ENCODE measurements at regions not wholly inside any gene's neighbourhood (a gene's known extent, or its start where the extent isn't known, plus 50 kb on each side); places are given as distances from the start of the nearest gene placed in this dataset.
"Not testable (repeated sequence)": the region's sequence is repeated elsewhere in the genome, so short reads cannot be mapped to it uniquely, and the experiment has no call there.

- DNase-seq = no peak
Observed at GRCh38 chr5:158513490-158514318, 586.0 kb downstream of the EBF1 start.

GRCh38 chr5:158511454-158511853 lies 588.3 kb downstream of the EBF1 start:
- DNase-seq = no peak

- no peak for DNase-seq
Observed at GRCh38 chr5:158510479-158510878, 589.2 kb downstream of the EBF1 start.

GRCh38 chr5:158506648-158507047 lies 593.1 kb downstream of the EBF1 start:
- DNase-seq = no peak

- DNase-seq = no peak
Observed at GRCh38 chr5:158502686-158503085, 597.0 kb downstream of the EBF1 start.

GRCh38 chr5:158499892-158500418 lies 599.8 kb downstream of the EBF1 start:
- no peak for DNase-seq

- DNase-seq = no peak
Observed at GRCh38 chr5:158499075-158499891, 600.4 kb downstream of the EBF1 start.

- no peak for DNase-seq
Observed at GRCh38 chr5:158496624-158497023, 603.1 kb downstream of the EBF1 start.

- no peak for DNase-seq
Observed at GRCh38 chr5:158494541-158494940, 605.2 kb downstream of the EBF1 start.

GRCh38 chr5:158494044-158494443 lies 605.7 kb downstream of the EBF1 start:
- DNase-seq = not testable (repeated sequence)

GRCh38 chr5:158492841-158493242 lies 606.9 kb downstream of the EBF1 start:
- DNase-seq = no peak

GRCh38 chr5:158492136-158492535 lies 607.6 kb downstream of the EBF1 start:
- no peak for DNase-seq

- no peak for DNase-seq
Observed at GRCh38 chr5:158487664-158488063, 612.1 kb downstream of the EBF1 start.

GRCh38 chr5:158487156-158487555 lies 612.6 kb downstream of the EBF1 start:
- no peak for DNase-seq

GRCh38 chr5:158486566-158486965 lies 613.1 kb downstream of the EBF1 start:
- no peak for DNase-seq

- no peak for DNase-seq
Observed at GRCh38 chr5:158485604-158486081, 614.1 kb downstream of the EBF1 start.

- no peak for DNase-seq
Observed at GRCh38 chr5:158485047-158485446, 614.7 kb downstream of the EBF1 start.

- no peak for DNase-seq
Observed at GRCh38 chr5:158484150-158484549, 615.6 kb downstream of the EBF1 start.

GRCh38 chr5:158483281-158483860 lies 616.3 kb downstream of the EBF1 start:
- no peak for DNase-seq

GRCh38 chr5:158482125-158482524 lies 617.6 kb downstream of the EBF1 start:
- DNase-seq = no peak

- DNase-seq = no peak
Observed at GRCh38 chr5:158478139-158478538, 619.2 kb upstream of the CLINT1 start.

GRCh38 chr5:158477214-158477613 lies 618.3 kb upstream of the CLINT1 start:
- no peak for DNase-seq

- no peak for DNase-seq
Observed at GRCh38 chr5:158473016-158473635, 614.2 kb upstream of the CLINT1 start.

All from NCI-H2081 (cell line).